HG02610 (cell line): ENCODE measurements at regions not wholly inside any gene's neighbourhood (a gene's known extent, or its start where the extent isn't known, plus 50 kb on each side); places are given as distances from the start of the nearest gene placed in this dataset.

Source experiments
- ATAC-seq: cut with Tn5 transposase; IDR thresholded peaks from one replicate; pipeline ENCODE4 v1.9.1; 2021; ENCODE audit warnings: mild to moderate bottlenecking, moderate library complexity; ENCODE audit not compliant: unreplicated experiment

DNA sequence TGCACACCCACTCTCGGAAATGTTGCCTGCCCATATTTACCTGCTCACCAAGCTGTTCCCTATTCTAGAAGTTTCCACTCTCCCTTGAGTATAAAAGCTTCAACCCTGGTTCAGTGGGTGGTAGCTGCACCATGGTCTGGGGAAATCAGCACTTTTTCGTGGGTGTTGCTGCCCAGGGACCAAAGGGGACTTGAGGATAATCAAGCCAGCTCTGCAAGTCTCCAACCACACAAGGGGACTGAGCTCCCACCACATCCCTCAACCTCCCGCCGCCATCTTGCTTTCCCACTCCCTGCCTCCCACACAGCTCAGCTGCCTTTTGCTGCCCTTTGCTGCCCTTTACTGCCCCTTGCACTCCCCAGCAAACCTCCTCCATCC lies 210.0 kb downstream of the AUH start:
- ATAC-seq = no peak

DNA sequence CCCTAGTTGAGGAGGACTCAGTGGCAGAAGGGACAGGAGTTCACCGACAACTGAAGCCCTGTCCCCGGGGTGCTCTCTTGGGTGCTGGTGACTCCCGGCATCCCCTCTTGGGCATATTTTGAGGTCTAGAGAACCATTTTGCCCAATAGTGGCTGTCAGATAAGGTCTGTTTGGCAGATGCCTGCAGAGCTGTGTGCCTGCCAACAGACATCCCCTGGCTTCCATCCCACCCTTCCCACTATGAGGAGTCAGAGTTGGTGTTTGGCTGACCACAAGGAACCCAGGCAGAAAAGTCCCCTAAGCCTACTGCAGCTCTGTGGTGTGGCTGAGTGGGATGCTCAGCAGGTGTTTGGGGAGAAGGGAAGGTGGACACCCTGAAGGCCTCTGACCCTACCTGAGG lies 207.0 kb downstream of the AUH start:
- no peak for ATAC-seq

DNA sequence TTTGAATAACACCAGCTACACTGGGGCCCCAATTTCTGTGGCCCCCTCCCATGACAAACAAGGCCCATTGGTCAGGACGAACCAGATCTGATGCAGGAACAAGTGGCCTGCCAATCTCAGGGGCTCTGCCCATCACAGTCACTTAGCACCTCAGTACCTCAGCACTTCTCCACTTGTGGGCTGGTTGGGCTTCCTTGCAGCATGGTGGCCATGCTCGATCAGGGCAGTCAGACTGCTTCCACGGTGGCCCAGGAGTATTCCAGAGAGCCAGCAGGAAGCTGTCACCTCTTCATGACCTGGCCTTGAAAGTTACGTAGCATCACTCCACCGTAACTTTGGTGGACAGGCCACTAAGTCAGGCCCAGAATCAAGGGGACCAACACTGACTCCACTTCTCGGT lies 206.5 kb downstream of the AUH start:
- ATAC-seq = no peak

- no peak for ATAC-seq
Observed at GRCh38 chr9:91155746-91156376, 205.9 kb downstream of the AUH start.

- ATAC-seq = no peak
Observed at GRCh38 chr9:91156451-91157234, 205.1 kb downstream of the AUH start.

- ATAC-seq = no peak
Observed at GRCh38 chr9:91157883-91158282, 203.8 kb downstream of the AUH start.

DNA sequence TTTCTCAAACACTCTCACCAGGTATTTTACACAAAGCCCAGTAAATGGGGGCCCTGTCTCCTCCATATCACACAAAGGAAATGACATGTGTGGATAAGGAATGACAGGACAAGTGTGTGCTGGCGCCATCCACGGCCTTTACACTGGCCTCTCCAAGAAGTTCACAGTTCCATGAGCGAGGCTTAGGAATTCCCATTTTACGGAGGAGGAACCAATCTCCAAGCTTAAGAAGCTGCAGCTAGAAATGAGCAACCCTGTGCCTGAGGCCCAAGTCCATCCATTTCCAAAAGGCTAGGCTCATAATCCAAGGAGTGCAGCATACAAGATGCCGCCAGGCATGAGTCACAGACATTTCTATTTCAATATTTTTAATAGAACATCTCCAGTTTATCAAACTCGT lies 203.4 kb downstream of the AUH start:
- ATAC-seq = no peak

DNA sequence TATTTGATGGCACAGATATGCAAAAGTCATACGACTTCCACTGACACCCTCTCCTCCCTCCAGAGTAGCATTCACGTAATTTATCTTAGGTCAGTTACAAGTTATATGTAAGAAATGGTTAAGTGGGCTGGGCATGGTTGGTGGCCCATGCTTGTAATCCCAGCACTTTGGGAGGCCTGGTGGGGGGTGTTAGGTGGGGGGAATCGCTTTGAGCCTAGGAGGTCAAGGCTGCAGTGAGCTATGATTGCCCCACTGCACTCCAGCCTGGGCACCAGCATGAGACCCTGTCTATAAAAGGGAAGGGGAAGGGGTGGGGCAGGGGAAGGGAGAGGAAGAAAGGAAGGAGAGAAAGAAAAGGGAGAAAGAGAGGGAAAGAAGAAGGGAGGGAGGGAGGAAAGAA lies 202.8 kb downstream of the AUH start:
- no peak for ATAC-seq

DNA sequence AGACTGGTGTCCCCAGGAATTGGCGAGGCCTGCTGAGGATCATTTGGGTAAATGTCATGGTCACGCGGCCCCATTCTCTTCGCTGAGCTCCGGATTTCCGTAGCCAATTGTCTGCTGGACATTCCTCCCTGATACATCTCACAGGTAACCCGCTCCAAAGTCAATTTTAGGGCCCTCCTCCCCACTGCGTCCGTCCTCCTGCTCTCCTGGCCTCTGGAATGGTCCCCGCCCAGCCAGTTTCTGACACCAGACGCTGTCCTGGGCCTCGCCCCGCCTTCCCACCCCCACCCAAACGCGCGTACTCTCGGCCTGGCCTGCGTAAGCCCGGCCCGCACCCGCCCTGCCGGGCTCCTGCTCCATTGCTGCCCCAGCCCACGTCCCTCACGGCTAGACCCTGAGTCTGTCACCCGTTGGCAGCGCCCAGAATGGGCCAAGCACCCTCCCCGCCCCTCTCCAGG lies 202.0 kb downstream of the AUH start:
- no peak for ATAC-seq

- no peak for ATAC-seq
Observed at GRCh38 chr9:91160181-91160580, 201.5 kb downstream of the AUH start.

DNA sequence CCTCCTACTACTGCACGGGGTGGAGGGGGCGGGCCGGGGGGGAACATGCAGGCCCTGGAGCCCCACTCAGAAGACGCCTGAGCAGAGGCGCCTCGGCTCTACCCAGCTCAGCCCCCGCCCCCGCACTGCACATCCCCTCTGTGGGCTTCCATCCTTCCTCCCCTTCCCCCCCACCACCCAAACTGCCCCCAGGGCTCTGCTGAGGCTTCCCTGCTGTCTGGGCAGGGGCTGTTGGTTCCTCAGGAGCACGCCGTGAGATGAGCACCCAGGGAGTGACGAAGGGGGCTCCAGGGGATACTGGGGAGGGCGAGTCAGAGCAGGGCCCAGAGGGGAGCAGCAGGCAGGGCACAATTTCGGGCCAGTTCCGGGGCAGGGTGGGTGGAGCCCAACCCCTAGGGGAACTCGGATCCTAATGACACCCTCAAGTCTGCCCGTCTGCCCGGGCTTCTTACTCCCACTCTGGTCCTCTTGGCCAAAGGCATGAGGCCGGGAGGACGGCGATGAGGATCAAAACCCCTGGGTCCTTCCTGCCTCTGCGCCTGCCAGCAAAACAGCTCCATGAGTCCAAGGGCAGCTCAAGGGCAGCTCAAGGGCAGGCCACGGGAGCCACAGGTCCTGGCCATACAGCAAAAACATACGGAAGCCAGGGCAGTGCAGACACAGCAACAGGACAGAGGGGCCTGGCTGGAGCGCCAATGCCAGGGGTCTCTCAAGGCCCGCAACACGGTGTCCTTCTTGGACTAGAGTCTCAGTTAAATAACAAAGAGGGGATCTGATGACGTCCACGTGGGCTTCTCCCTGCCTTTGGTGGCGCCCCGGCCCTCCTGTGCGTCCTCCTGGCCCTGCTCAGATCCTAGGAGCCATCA lies 200.9 kb downstream of the AUH start:
- no peak for ATAC-seq

GRCh38 chr9:91161465-91162300 lies 200.0 kb downstream of the AUH start:
- ATAC-seq = no peak

- ATAC-seq = no peak
Observed at GRCh38 chr9:91162311-91162710, 199.4 kb downstream of the AUH start.

DNA sequence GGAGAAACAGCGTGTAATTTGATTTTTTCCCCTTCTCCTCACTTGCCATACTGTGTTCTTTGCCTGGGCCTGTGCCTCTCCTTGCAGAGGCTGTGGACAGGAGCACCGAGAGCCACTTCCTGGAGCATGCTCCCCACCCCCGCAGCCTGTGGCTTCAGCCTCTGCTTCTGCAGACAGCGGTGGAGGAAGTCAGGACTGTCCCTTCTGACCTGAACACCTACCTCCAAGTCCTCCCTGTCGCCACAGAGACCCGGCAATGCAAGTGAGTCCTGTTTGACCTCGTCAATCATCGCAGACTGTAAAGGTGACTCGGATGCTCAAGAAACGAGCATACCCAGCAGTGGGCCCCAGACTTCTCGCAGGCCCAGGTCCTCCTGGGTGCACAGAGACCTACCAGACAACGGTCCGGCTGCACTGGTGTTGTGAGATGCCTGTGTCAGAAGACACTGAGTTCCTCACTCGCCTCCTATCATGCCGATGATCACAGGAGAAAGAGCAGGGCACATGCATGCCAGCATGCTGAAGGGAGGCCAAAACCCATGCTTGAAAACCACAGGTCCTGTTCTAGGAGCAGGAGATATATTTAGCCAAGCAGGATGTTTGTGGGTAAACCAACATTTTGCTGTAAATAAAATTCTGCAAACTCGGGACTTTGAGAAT lies 198.8 kb downstream of the AUH start:
- ATAC-seq = peak; percentile 61

DNA sequence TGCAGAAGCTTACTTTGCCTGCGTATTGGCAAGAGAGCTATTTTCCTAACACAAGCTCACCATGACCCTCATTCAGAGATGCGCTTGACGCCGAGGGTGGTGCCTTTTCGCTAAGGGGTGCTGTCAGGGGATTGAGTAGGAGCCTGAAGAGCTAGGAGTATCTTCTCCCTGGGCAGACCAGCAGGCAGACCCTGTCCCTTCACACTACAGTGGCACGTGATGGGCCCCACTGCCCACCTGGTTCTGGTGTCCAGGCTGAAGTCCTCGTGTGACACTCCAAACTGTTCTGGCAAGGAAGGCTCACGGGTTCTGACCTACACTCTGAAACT lies 198.3 kb downstream of the AUH start:
- ATAC-seq = no peak

- ATAC-seq = peak; percentile 37
Observed at GRCh38 chr9:91163773-91164471, 197.8 kb downstream of the AUH start.
